ENCODE measurements at regions not wholly inside any gene's neighbourhood (a gene's known extent, or its start where the extent isn't known, plus 50 kb on each side); places are given as distances from the start of the nearest gene placed in this dataset.

- no peak for TF ChIP-seq CTCF (IDR thresholded peaks at IDR 0.05; ENCODE audit: insufficient read depth, low read depth, low read length)
- TF ChIP-seq EZH2 (IDR thresholded peaks at IDR 0.05; ENCODE audit: insufficient read depth, low read length) = no peak
Measured at GRCh38 chr12:77685901-77686300, 144.8 kb upstream of the NAV3 start.

Data from astrocyte (in vitro differentiated cells and primary cell).